ENCODE measurements at regions not wholly inside any gene's neighbourhood (a gene's known extent, or its start where the extent isn't known, plus 50 kb on each side); places are given as distances from the start of the nearest gene placed in this dataset.

DNA sequence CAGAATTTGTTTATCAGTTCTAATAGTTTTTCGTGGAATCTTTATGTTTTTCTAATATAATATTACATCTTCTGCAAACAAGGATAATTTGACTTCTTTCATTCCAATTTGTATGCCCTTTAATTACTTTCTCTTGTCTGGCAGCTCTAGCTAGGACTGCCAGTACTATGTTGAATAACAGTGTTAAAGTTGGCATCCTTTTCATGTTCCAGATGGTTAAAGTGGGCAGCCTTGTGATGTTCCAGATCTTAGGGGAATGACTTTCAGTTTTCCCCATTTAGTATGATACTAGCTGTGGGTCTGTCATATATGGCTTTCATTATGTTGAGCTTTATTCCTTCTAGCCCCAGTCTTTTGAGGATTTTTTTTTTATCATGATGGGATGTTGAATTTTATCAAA, 220.6 kb upstream of the WDFY3 start:
- TF ChIP-seq, protein P1, sequence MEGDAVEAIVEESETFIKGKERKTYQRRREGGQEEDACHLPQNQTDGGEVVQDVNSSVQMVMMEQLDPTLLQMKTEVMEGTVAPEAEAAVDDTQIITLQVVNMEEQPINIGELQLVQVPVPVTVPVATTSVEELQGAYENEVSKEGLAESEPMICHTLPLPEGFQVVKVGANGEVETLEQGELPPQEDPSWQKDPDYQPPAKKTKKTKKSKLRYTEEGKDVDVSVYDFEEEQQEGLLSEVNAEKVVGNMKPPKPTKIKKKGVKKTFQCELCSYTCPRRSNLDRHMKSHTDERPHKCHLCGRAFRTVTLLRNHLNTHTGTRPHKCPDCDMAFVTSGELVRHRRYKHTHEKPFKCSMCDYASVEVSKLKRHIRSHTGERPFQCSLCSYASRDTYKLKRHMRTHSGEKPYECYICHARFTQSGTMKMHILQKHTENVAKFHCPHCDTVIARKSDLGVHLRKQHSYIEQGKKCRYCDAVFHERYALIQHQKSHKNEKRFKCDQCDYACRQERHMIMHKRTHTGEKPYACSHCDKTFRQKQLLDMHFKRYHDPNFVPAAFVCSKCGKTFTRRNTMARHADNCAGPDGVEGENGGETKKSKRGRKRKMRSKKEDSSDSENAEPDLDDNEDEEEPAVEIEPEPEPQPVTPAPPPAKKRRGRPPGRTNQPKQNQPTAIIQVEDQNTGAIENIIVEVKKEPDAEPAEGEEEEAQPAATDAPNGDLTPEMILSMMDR (IDR thresholded peaks at IDR 0.05) = no peak
- TF ChIP-seq POLR2A (IDR thresholded peaks at IDR 0.05) = no peak

Measured in right lobe of liver (tissue), 4 donors.